Lung microvascular endothelial cell (primary cell): ENCODE measurements at regions not wholly inside any gene's neighbourhood (a gene's known extent, or its start where the extent isn't known, plus 50 kb on each side); places are given as distances from the start of the nearest gene placed in this dataset.
"Not testable (repeated sequence)": the region's sequence is repeated elsewhere in the genome, so short reads cannot be mapped to it uniquely, and the experiment has no call there.

Source experiments
- DNase-seq, 2 donors: peaks; one replicate each; pipeline versions ENCODE4 v3.0.0 to v3.0.0-alpha.2; 2010; ENCODE audit warnings: low read depth in 2 of 2

DNA sequence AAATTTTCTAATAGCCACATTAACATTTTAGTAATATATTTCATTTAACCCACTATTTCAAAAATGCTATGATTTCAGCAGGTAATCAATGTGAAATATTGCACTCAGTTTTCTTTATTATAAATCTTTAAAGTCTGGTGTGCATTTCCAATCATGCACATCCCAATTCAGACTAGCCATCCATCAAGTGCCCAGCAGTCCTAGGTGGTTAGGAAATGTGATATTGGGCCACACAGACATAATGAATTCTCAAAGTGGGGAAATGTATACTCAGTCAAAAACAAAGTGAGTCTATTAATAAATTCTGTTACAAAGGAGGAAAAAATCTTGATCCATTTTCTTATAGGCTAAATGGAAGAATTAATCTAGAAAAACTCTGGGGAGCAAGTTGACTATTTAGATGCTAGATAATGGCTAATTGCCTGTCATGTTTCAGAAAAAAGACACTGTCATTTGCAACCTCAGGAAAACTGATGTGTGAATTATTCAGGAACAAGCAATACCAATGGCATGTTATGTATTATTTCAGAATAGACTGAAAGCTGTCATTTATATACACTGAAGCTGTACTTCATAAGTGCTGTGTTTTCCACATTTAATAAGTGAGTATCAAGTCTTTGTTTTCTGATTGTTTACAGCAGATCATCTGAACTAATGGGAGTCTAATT is 629.1 kb upstream of the ADARB2 start:
- no peak for DNase-seq

- DNase-seq = no peak
Measured at GRCh38 chr10:2362331-2362730, 625.0 kb upstream of the ADARB2 start.

- DNase-seq = no peak
Measured at GRCh38 chr10:2358586-2358985, 621.3 kb upstream of the ADARB2 start.

DNA sequence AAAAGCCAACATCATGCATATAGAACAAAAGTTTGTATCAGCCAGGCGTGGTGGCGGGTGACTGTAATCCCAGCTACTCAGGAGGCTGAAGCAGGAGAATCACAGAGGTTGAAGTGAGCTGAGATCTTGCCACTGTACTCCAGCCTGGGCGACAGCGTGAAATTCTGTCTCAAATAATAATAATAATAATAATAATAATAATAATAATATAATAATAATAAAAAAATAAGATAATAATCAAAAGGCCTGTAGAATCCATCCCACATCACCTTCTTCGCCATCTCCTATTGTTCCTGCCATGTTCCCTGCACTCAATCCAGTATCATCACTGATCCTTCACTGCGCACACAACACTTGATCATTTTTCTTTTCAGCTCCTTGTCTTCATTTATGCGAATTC is 619.3 kb upstream of the ADARB2 start:
- DNase-seq = no peak

DNA sequence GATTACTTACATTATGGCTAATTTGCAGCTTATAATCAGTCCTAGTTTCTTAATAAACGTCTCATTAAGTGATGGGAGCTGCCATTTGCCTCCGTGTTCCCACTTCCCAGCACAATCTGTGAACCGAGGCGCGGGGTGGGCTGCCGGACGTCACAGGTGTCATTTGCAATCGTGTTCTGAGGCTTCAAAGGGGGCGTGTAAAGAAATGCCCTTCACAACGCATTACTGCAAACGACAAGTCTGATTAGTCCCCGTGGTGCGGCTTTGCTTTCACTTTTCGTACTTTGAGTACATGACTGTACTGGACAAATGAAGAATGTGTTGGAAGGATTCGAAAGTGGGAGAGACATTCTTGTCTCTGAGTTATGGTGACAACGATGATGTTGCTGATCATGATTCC is 614.2 kb upstream of the ADARB2 start:
- DNase-seq = no peak

- no peak for DNase-seq
Measured at GRCh38 chr10:2342206-2342605, 604.9 kb upstream of the ADARB2 start.

GRCh38 chr10:2340831-2341647 is 603.7 kb upstream of the ADARB2 start:
- no peak for DNase-seq

GRCh38 chr10:2335626-2336025 is 598.3 kb upstream of the ADARB2 start:
- no peak for DNase-seq

DNA sequence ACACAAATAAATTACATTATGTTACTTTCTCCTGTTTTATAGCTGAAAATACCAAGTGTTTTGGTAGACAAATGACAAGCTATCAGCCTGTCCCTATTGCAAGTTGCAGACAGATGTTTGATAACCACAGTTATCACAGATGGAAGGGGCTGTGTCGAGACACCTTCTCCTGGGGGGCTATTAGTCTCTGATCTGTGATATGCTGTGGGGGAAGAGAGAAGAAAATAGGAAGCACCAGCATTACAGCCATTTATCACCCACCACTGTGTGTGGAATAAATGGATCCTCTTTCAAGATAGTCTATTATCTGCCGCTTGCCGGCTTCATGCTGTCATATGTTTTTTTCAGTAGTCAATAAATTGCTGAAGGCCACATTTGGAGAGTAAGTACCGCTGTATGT is 597.2 kb upstream of the ADARB2 start:
- no peak for DNase-seq

GRCh38 chr10:2329082-2329481 is 591.8 kb upstream of the ADARB2 start:
- DNase-seq = no peak

DNA sequence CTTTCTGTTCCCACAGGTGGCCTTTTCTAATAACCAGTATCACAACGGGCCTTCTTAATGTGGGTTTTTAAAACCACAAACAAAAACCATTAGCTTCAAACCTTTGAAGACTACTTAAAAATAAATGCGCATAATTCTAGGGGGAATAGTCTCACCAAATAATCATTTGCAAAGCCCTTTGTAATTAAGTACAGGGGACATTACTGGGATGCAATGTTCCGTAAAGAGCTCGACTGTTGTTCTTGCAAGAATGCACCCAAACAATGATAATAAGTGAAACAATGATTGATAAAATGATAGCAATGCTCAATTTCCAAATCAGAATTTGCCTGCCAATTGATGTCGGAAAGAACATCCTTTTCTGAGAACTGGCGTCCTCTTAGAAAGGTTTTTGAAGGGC is 589.1 kb upstream of the ADARB2 start:
- DNase-seq = no peak

DNA sequence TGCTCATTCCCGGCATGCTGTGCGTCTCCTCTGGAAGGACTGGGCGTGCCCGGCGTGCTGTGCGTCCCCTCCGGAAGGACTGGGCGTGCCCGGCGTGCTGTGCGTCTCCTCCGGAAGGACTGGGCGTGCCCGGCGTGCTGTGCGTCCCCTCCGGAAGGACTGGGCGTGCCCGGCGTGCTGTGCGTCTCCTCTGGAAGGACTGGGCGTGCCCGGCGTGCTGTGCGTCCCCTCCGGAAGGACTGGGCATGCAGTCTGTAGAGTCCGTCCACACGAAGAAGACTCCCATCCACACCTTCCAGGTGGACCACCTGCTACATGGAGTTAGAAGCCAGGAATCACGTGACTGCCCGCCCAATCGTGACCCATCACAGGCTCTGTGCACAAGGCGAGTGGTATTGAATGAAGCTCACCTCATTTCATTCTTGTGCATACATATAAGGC is 577.7 kb upstream of the ADARB2 start:
- not testable (repeated sequence) for DNase-seq

GRCh38 chr10:2306081-2306480 is 568.8 kb upstream of the ADARB2 start:
- no peak for DNase-seq

DNA sequence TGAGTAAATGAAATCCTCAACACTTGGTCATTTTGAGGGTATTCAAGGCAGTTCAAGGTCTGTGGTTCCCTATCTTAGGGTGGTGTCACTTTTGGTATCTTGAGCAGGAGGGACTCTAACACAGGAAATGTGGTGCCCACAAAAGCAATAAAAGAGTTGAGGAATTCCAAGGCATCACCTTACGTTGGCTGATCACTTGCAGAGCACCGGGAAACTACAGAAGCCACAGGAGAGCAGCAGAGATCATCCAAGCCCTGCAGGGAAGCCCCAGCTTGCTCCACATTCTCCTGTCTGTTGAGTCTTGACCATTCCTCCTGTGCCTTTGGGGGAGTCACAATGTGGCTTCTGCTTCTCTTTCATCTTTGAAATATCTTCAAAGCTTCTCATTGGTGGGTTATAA is 565.8 kb upstream of the ADARB2 start:
- DNase-seq = no peak

GRCh38 chr10:2301227-2301626 is 563.9 kb upstream of the ADARB2 start:
- DNase-seq = no peak

GRCh38 chr10:2300231-2300630 is 562.9 kb upstream of the ADARB2 start:
- no peak for DNase-seq

- DNase-seq = no peak
Measured at GRCh38 chr10:2296179-2296891, 559.0 kb upstream of the ADARB2 start.

GRCh38 chr10:2294739-2295138 is 557.4 kb upstream of the ADARB2 start:
- DNase-seq = no peak

- no peak for DNase-seq
Measured at GRCh38 chr10:2284071-2284470, 546.7 kb upstream of the ADARB2 start.

- no peak for DNase-seq
Measured at GRCh38 chr10:2282202-2282601, 544.9 kb upstream of the ADARB2 start.

DNA sequence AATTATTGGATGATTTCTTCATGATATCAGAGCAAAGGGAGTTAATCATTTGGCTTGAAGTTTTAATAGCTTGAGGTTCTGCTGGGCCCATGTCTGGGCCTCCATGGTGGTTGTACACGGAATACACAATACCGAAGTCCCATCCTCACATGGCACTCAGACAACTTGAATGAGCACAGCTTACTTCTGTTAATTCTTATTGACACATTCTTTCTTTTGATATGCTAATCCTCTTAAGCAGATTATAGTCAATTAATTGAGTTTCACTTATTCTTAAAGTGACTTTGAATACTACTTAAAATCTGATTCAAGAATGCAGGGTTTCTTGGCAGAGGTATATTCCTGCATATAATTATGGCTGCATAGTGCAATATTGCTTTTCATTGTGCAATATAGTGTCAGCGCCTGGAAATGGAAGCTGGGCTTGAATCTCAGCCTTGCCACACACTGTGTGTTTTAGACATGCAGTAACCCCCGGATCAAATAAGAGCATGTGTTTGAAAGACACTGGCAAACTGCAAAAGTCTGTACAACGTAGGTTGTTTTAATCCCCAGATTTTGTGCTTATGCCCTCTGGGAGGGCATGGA is 543.5 kb upstream of the ADARB2 start:
- no peak for DNase-seq

DNA sequence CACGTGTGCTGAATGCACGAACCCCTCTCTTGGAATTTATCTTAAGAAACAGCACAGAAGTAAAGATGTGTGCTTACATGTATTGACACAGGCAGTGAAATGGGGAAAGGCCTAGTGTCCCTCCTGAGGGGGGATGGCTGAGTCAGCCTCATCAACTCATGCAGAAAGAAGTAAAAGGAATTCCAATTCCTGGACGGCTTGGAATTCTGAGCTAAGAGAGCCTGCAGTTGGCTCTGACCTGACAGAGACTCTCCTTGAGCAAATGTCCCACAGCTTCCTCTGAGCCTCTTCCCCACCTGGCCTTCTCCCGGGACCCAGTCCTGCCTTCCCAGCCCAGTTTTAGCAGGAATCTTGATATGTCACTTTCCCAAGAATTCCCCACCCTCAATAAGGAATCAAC is 542.4 kb upstream of the ADARB2 start:
- no peak for DNase-seq
